A549 (cell line): ENCODE measurements at regions not wholly inside any gene's neighbourhood (a gene's known extent, or its start where the extent isn't known, plus 50 kb on each side); places are given as distances from the start of the nearest gene placed in this dataset.

Experiments used
- CEBPB ChIP-seq, 2 experiments: fragments of >200 bp in 1 of 2; sonication (Bioruptor Twin) in 1 of 2; formaldehyde crosslinking in 1 of 2; IDR thresholded peaks; 2 replicates each; pipeline ENCODE4 v1.6.1; 2012 to 2016
- CTCF ChIP-seq: fragments of >200 bp; sonication (Bioruptor Twin); formaldehyde crosslinking; IDR thresholded peaks from 3 replicates; pipeline ENCODE4 v1.5.1; 2016
- EP300 ChIP-seq, 2 experiments: fragments of >200 bp; sonication (Bioruptor Twin); formaldehyde crosslinking; IDR thresholded peaks; 2 replicates in 1 of 2; 3 replicates in 1 of 2; pipeline ENCODE4 v1.6.1; 2016 to 2017
- JUN ChIP-seq, 2 experiments: fragments of >200 bp; sonication (Bioruptor Twin); formaldehyde crosslinking; IDR thresholded peaks; 2 replicates in 1 of 2; 3 replicates in 1 of 2; pipeline ENCODE4 v1.6.1; 2016 to 2017
- POLR2A ChIP-seq: IDR thresholded peaks from 2 replicates; pipeline ENCODE4 v1.6.1; 2012; ENCODE audit warnings: mild to moderate bottlenecking, low read length
- REST ChIP-seq: fragments of 200-600 bp; sonication (generic); IDR thresholded peaks from 2 replicates; pipeline ENCODE4 v1.6.1; 2016; ENCODE audit warnings: antibody characterized with exemption, mild to moderate bottlenecking, moderate library complexity

GRCh38 chr21:15441060-15441493 lies 288.7 kb upstream of the USP25 start:
- TF ChIP-seq CTCF: no peak
- TF ChIP-seq CEBPB (IDR thresholded peaks at IDR 0.05): no peak
- no peak for TF ChIP-seq POLR2A
- no peak for TF ChIP-seq JUN (IDR thresholded peaks at IDR 0.05)
- no peak for TF ChIP-seq REST
- no peak for TF ChIP-seq EP300 (IDR thresholded peaks at IDR 0.05)
